ENCODE measurements at regions not wholly inside any gene's neighbourhood (a gene's known extent, or its start where the extent isn't known, plus 50 kb on each side); places are given as distances from the start of the nearest gene placed in this dataset.

DNA sequence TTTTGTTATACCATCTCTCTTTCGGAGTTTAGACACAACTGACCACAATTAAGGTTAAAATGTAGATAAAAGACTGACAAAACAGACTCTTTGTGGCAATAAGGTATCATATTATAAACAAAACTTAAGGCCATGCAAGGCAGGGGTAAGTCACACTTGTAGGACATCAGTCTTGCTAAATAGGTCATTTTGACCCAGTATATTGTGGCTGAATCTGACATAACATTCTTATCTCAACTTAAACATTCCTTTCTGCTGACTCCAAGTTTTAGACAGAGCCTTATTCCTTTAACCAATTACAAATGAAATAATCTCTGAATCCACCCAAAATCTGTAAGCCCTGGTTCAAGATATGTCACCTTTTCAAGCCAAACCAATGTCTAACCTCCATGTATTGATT is 733.4 kb upstream of the B3GALT2 start:
- Histone ChIP-seq H3K27me3 (no peaks in the 10 kb centered on the region), H3K4me1 (no peaks in the 10 kb centered on the region), H3K9me3 (no peaks in the 10 kb centered on the region), H3K27ac (no peak overlapping the region), H3K36me3 (no peaks in the 10 kb centered on the region), H3K4me3 (no peak overlapping the region)
- WGBS, 2 donors = 95% methylated on average over 1 of the region's 1 CpG
- TF ChIP-seq EP300 (IDR thresholded peaks at IDR 0.05) (no peak), POLR2A (IDR thresholded peaks at IDR 0.05) (no peak)
- TF ChIP-seq, protein P1, sequence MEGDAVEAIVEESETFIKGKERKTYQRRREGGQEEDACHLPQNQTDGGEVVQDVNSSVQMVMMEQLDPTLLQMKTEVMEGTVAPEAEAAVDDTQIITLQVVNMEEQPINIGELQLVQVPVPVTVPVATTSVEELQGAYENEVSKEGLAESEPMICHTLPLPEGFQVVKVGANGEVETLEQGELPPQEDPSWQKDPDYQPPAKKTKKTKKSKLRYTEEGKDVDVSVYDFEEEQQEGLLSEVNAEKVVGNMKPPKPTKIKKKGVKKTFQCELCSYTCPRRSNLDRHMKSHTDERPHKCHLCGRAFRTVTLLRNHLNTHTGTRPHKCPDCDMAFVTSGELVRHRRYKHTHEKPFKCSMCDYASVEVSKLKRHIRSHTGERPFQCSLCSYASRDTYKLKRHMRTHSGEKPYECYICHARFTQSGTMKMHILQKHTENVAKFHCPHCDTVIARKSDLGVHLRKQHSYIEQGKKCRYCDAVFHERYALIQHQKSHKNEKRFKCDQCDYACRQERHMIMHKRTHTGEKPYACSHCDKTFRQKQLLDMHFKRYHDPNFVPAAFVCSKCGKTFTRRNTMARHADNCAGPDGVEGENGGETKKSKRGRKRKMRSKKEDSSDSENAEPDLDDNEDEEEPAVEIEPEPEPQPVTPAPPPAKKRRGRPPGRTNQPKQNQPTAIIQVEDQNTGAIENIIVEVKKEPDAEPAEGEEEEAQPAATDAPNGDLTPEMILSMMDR (IDR thresholded peaks at IDR 0.05) = no peak
- DNase-seq (ENCODE audit: low spot score in 2 of 2) = no peak

DNA sequence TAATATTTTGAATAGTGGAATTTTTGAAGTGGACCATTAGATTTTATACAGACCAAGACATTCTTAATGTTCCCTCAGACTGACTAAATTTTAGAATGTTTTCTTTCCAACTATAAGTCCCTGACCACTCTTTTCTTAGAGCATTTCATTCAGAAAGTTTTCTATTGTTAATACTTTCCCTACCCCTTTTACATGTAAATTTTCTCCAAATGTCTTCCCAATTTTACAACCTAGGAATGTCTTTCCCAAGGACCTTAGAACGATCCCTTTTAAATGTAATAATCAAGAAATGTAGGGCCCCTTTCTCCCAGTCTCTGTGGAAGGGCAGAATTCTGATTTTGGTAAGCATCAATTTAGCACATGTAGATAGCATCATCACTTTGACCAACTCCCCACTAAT is 730.0 kb upstream of the B3GALT2 start:
- no peaks in the 10 kb centered on the region for H3K9me3 ChIP-seq
- no peak for DNase-seq (ENCODE audit: low spot score in 2 of 2)
- no peak overlapping the region for H3K4me3 ChIP-seq
- H3K27ac ChIP-seq = no peak overlapping the region
- TF ChIP-seq, protein P1 (IDR thresholded peaks at IDR 0.05) = no peak
- no peak for TF ChIP-seq POLR2A (IDR thresholded peaks at IDR 0.05)
- WGBS, 2 donors = 71 to 86% methylated on average over 1 of the region's 1 CpG
- no peaks in the 10 kb centered on the region for H3K36me3 ChIP-seq
- no peaks in the 10 kb centered on the region for H3K4me1 ChIP-seq
- no peaks in the 10 kb centered on the region for H3K27me3 ChIP-seq

DNA sequence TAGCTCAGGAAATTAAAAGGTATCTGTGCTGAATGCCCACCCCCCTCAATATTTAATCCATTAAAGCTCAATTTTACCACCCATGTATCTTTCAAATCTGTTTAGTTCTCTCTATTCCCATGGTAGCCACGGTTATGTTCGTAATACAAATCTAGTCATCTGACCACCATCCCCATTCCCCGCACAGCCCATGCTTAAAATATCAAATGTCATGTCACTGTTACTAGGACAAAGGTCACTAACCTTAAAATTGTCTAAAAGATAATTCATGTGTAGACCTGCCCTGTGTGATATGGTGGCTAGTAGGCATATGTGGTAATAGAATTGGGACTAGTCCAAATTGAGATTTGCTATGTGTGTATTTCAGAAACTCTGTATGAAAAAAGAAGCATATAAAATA is 728.5 kb upstream of the B3GALT2 start:
- Histone ChIP-seq H3K27me3 (no peaks in the 10 kb centered on the region), H3K4me1 (no peaks in the 10 kb centered on the region), H3K27ac (no peak overlapping the region), H3K4me3 (no peak overlapping the region), H3K9me3 (no peaks in the 10 kb centered on the region), H3K36me3 (no peaks in the 10 kb centered on the region)
- whole genome bisulfite sequencing, 2 donors = 88 to 91% methylated on average over 3 of the region's 3 CpGs
- TF ChIP-seq, protein P1 (IDR thresholded peaks at IDR 0.05) = no peak
- no peak for TF ChIP-seq POLR2A (IDR thresholded peaks at IDR 0.05)
- no peak for TF ChIP-seq EP300 (IDR thresholded peaks at IDR 0.05)
- no peak for DNase-seq (ENCODE audit: low spot score in 2 of 2)

DNA sequence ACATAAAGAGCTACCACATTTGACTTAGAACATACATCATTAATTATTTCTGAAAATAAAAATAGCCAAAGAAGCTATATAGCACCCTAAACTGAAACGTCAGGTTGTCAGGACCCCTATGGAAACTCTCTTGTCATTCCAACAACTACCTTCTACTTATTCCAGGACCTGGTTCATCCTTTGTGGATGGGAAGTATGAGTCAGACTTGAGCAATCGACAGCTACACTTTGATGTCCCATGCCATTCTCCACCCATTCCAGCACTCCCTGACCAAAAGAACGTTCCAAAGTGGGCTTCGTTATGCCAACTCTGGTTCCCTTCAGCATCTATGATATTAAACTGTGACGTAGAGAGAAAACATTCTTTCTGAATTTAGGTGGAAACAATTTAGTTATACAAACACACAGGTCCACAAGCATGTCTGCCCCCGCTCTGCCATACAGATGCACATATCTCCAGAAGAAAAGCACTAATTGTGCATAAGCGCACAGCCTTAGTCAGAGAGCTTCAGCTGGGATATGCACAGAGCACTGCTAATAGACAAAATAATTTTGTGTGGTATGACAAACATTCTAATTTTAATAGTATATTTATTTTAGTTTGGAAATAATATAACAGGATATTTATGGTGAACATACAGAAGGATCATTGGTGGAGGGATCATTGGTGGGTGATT is 723.1 kb upstream of the B3GALT2 start:
- H3K9me3 ChIP-seq = no peaks in the 10 kb centered on the region
- DNase-seq (ENCODE audit: low spot score in 2 of 2) = no peak
- WGBS, 2 donors = 75 to 80% methylated on average over 7 of the region's 7 CpGs
- H3K4me3 ChIP-seq = no peak overlapping the region
- no peak overlapping the region for H3K27ac ChIP-seq
- TF ChIP-seq EP300 (IDR thresholded peaks at IDR 0.05) (no peak), POLR2A (IDR thresholded peaks at IDR 0.05) (no peak)
- TF ChIP-seq, protein P1 (IDR thresholded peaks at IDR 0.05) = no peak
- H3K36me3 ChIP-seq = no peaks in the 10 kb centered on the region
- H3K27me3 ChIP-seq = no peaks in the 10 kb centered on the region
- H3K4me1 ChIP-seq = no peaks in the 10 kb centered on the region

DNA sequence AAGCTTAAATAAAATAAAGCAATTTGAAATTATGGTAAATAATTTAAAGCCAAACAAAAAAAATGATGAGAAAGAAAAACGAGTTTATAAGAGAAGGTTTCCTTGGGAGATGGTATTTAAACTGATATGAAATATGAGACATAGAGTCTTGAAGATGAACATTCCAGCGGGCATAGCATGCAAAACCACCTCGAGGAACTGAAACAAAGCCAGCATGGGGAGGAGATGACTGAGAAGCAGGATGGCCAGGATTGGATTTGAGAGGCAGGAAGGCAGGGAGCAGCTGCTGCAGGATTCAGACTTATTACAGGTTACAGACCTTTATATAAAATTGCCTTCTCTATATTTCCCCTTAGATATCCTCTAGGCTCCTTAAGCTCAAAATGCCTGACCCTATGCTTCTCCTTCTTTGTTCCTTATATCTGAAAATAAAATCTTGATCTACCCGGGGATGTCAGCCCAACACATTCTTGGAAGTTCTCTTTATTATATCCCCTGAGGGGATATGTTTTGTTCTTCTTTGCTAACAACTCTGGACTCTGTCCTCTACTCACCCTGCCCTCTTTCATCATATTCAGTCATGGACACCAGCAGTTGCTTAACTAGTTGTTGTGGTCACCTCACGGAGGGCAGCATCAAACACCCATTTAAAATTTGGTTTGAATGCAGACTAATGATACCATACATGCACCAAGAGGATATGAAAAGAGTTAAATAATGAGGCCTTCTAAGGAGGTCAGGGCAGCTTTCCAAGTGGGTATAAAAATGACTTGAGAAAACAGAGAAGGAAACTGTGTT is 719.1 kb upstream of the B3GALT2 start:
- WGBS, 2 donors = 49 to 54% methylated on average over 5 of the region's 5 CpGs
- DNase-seq (ENCODE audit: low spot score in 2 of 2) = no peak
- no peaks in the 10 kb centered on the region for H3K36me3 ChIP-seq
- TF ChIP-seq EP300 (IDR thresholded peaks at IDR 0.05) (no peak), POLR2A (IDR thresholded peaks at IDR 0.05) (no peak)
- TF ChIP-seq, protein P1 (IDR thresholded peaks at IDR 0.05) = no peak
- no peaks in the 10 kb centered on the region for H3K27me3 ChIP-seq
- H3K9me3 ChIP-seq = no peaks in the 10 kb centered on the region
- no peak overlapping the region for H3K4me3 ChIP-seq
- H3K4me1 ChIP-seq = no peaks in the 10 kb centered on the region
- H3K27ac ChIP-seq = no peak overlapping the region
